ENCODE measurements at regions not wholly inside any gene's neighbourhood (a gene's known extent, or its start where the extent isn't known, plus 50 kb on each side); places are given as distances from the start of the nearest gene placed in this dataset.

GRCh38 chr3:80533553-80533952 is 765.8 kb upstream of the ROBO1 start:
- no peak overlapping the region for H3K4me3 ChIP-seq (ENCODE audit: low read length in 2 of 2)
- no peaks in the 10 kb centered on the region for H3K27me3 ChIP-seq (ENCODE audit: control insufficient read depth in 2 of 2, insufficient read depth in 1 of 2, low read length in 1 of 2)
- no peaks in the 10 kb centered on the region for H3K4me1 ChIP-seq (ENCODE audit: control insufficient read depth in 2 of 2, insufficient read depth in 2 of 2, low read length in 2 of 2)
- H3K9me3 ChIP-seq (ENCODE audit: control insufficient read depth in 2 of 2, insufficient read depth in 1 of 2, low read length in 1 of 2), result no peaks in the 10 kb centered on the region
- H3K27ac ChIP-seq (ENCODE audit: low read depth in 1 of 2, low read length in 1 of 2), result no peak overlapping the region
- no peak for DNase-seq (ENCODE audit: low read depth in 6 of 9, low spot score in 9 of 9)
- 99% methylated on average over 3 of the region's 3 CpGs for WGBS
- no peaks in the 10 kb centered on the region for H3K36me3 ChIP-seq (ENCODE audit: control insufficient read depth in 2 of 2, insufficient read depth in 2 of 2, low read length in 1 of 2)

- DNase-seq (ENCODE audit: low read depth in 6 of 9, low spot score in 9 of 9), result no peak
- no peak overlapping the region for H3K4me3 ChIP-seq (ENCODE audit: low read length in 2 of 2)
- no peaks in the 10 kb centered on the region for H3K4me1 ChIP-seq (ENCODE audit: control insufficient read depth in 2 of 2, insufficient read depth in 2 of 2, low read length in 2 of 2)
- 84% methylated on average over 4 of the region's 4 CpGs for WGBS
- H3K36me3 ChIP-seq (ENCODE audit: control insufficient read depth in 2 of 2, insufficient read depth in 2 of 2, low read length in 1 of 2), result no peaks in the 10 kb centered on the region
- no peaks in the 10 kb centered on the region for H3K27me3 ChIP-seq (ENCODE audit: control insufficient read depth in 2 of 2, insufficient read depth in 1 of 2, low read length in 1 of 2)
- H3K9me3 ChIP-seq (ENCODE audit: control insufficient read depth in 2 of 2, insufficient read depth in 1 of 2, low read length in 1 of 2), result no peaks in the 10 kb centered on the region
- H3K27ac ChIP-seq (ENCODE audit: low read depth in 1 of 2, low read length in 1 of 2), result no peak overlapping the region
These were observed 758.4 kb upstream of the ROBO1 start for GRCh38 chr3:80526153-80526552.

- Histone ChIP-seq H3K36me3 (ENCODE audit: control insufficient read depth in 2 of 2, insufficient read depth in 2 of 2, low read length in 1 of 2) (no peaks in the 10 kb centered on the region), H3K4me3 (ENCODE audit: low read length in 2 of 2) (no peak overlapping the region), H3K27ac (ENCODE audit: low read depth in 1 of 2, low read length in 1 of 2) (no peak overlapping the region), H3K4me1 (ENCODE audit: control insufficient read depth in 2 of 2, insufficient read depth in 2 of 2, low read length in 2 of 2) (no peaks in the 10 kb centered on the region), H3K9me3 (ENCODE audit: control insufficient read depth in 2 of 2, insufficient read depth in 1 of 2, low read length in 1 of 2) (no peaks in the 10 kb centered on the region), H3K27me3 (ENCODE audit: control insufficient read depth in 2 of 2, insufficient read depth in 1 of 2, low read length in 1 of 2) (no peaks in the 10 kb centered on the region)
- DNase-seq (ENCODE audit: low read depth in 6 of 9, low spot score in 9 of 9), result no peak
These were observed 753.3 kb upstream of the ROBO1 start for GRCh38 chr3:80521081-80521480.

GRCh38 chr3:80519436-80519835 is 751.6 kb upstream of the ROBO1 start:
- H3K4me3 ChIP-seq (ENCODE audit: low read length in 2 of 2), result no peak overlapping the region
- H3K4me1 ChIP-seq (ENCODE audit: control insufficient read depth in 2 of 2, insufficient read depth in 2 of 2, low read length in 2 of 2), result no peaks in the 10 kb centered on the region
- H3K27me3 ChIP-seq (ENCODE audit: control insufficient read depth in 2 of 2, insufficient read depth in 1 of 2, low read length in 1 of 2), result no peaks in the 10 kb centered on the region
- DNase-seq (ENCODE audit: low read depth in 6 of 9, low spot score in 9 of 9), result no peak
- no peaks in the 10 kb centered on the region for H3K36me3 ChIP-seq (ENCODE audit: control insufficient read depth in 2 of 2, insufficient read depth in 2 of 2, low read length in 1 of 2)
- no peak overlapping the region for H3K27ac ChIP-seq (ENCODE audit: low read depth in 1 of 2, low read length in 1 of 2)
- H3K9me3 ChIP-seq (ENCODE audit: control insufficient read depth in 2 of 2, insufficient read depth in 1 of 2, low read length in 1 of 2), result no peaks in the 10 kb centered on the region
- WGBS, result 92% methylated on average over 5 of the region's 5 CpGs

GRCh38 chr3:80496452-80496851 is 728.7 kb upstream of the ROBO1 start:
- 96% methylated on average over 3 of the region's 3 CpGs for WGBS
- no peak for DNase-seq (ENCODE audit: low read depth in 6 of 9, low spot score in 9 of 9)
- peaks cover 0 to 16% of the 10 kb centered on the region in 2 donors for H3K9me3 ChIP-seq (ENCODE audit: control insufficient read depth in 2 of 2, insufficient read depth in 1 of 2, low read length in 1 of 2)

GRCh38 chr3:80492162-80492561 is 724.4 kb upstream of the ROBO1 start:
- Histone ChIP-seq H3K27ac (ENCODE audit: low read depth in 1 of 2, low read length in 1 of 2) (no peak overlapping the region), H3K4me1 (ENCODE audit: control insufficient read depth in 2 of 2, insufficient read depth in 2 of 2, low read length in 2 of 2) (no peaks in the 10 kb centered on the region), H3K4me3 (ENCODE audit: low read length in 2 of 2) (no peak overlapping the region), H3K36me3 (ENCODE audit: control insufficient read depth in 2 of 2, insufficient read depth in 2 of 2, low read length in 1 of 2) (no peaks in the 10 kb centered on the region), H3K27me3 (ENCODE audit: control insufficient read depth in 2 of 2, insufficient read depth in 1 of 2, low read length in 1 of 2) (no peaks in the 10 kb centered on the region), H3K9me3 (ENCODE audit: control insufficient read depth in 2 of 2, insufficient read depth in 1 of 2, low read length in 1 of 2) (peaks cover 0 to 9% of the 10 kb centered on the region in 2 donors)
- DNase-seq (ENCODE audit: low read depth in 6 of 9, low spot score in 9 of 9), result no peak

More at GRCh38 chr3:80496452-80496851, 728.7 kb upstream of the ROBO1 start:
- Histone ChIP-seq H3K36me3 (ENCODE audit: control insufficient read depth in 2 of 2, insufficient read depth in 2 of 2, low read length in 1 of 2) (no peaks in the 10 kb centered on the region), H3K27ac (ENCODE audit: low read depth in 1 of 2, low read length in 1 of 2) (no peak overlapping the region), H3K4me3 (ENCODE audit: low read length in 2 of 2) (no peak overlapping the region), H3K27me3 (ENCODE audit: control insufficient read depth in 2 of 2, insufficient read depth in 1 of 2, low read length in 1 of 2) (no peaks in the 10 kb centered on the region), H3K4me1 (ENCODE audit: control insufficient read depth in 2 of 2, insufficient read depth in 2 of 2, low read length in 2 of 2) (no peaks in the 10 kb centered on the region)

GRCh38 chr3:80472961-80473360 is 705.2 kb upstream of the ROBO1 start:
- H3K9me3 ChIP-seq (ENCODE audit: control insufficient read depth in 2 of 2, insufficient read depth in 1 of 2, low read length in 1 of 2), result peaks cover 0 to 3% of the 10 kb centered on the region in 2 donors
- no peak for DNase-seq (ENCODE audit: low read depth in 6 of 9, low spot score in 9 of 9)
- H3K4me3 ChIP-seq (ENCODE audit: low read length in 2 of 2), result no peak overlapping the region
- H3K27me3 ChIP-seq (ENCODE audit: control insufficient read depth in 2 of 2, insufficient read depth in 1 of 2, low read length in 1 of 2), result no peaks in the 10 kb centered on the region
- H3K27ac ChIP-seq (ENCODE audit: low read depth in 1 of 2, low read length in 1 of 2), result no peak overlapping the region
- WGBS, result 88% methylated on average over 1 of the region's 1 CpG
- no peaks in the 10 kb centered on the region for H3K36me3 ChIP-seq (ENCODE audit: control insufficient read depth in 2 of 2, insufficient read depth in 2 of 2, low read length in 1 of 2)
- H3K4me1 ChIP-seq (ENCODE audit: control insufficient read depth in 2 of 2, insufficient read depth in 2 of 2, low read length in 2 of 2), result no peaks in the 10 kb centered on the region

GRCh38 chr3:80472459-80472858 is 704.7 kb upstream of the ROBO1 start:
- Histone ChIP-seq H3K27ac (ENCODE audit: low read depth in 1 of 2, low read length in 1 of 2) (no peak overlapping the region), H3K27me3 (ENCODE audit: control insufficient read depth in 2 of 2, insufficient read depth in 1 of 2, low read length in 1 of 2) (no peaks in the 10 kb centered on the region), H3K36me3 (ENCODE audit: control insufficient read depth in 2 of 2, insufficient read depth in 2 of 2, low read length in 1 of 2) (no peaks in the 10 kb centered on the region), H3K9me3 (ENCODE audit: control insufficient read depth in 2 of 2, insufficient read depth in 1 of 2, low read length in 1 of 2) (peaks cover 0 to 3% of the 10 kb centered on the region in 2 donors), H3K4me1 (ENCODE audit: control insufficient read depth in 2 of 2, insufficient read depth in 2 of 2, low read length in 2 of 2) (no peaks in the 10 kb centered on the region), H3K4me3 (ENCODE audit: low read length in 2 of 2) (no peak overlapping the region)
- no peak for DNase-seq (ENCODE audit: low read depth in 6 of 9, low spot score in 9 of 9)

- DNase-seq (ENCODE audit: low read depth in 6 of 9, low spot score in 9 of 9), result no peak
- no peaks in the 10 kb centered on the region for H3K27me3 ChIP-seq (ENCODE audit: control insufficient read depth in 2 of 2, insufficient read depth in 1 of 2, low read length in 1 of 2)
- 89% methylated on average over 2 of the region's 2 CpGs for WGBS
- H3K4me3 ChIP-seq (ENCODE audit: low read length in 2 of 2), result no peak overlapping the region
- no peaks in the 10 kb centered on the region for H3K4me1 ChIP-seq (ENCODE audit: control insufficient read depth in 2 of 2, insufficient read depth in 2 of 2, low read length in 2 of 2)
- H3K9me3 ChIP-seq (ENCODE audit: control insufficient read depth in 2 of 2, insufficient read depth in 1 of 2, low read length in 1 of 2), result peaks cover 0 to 3% of the 10 kb centered on the region in 2 donors
- H3K27ac ChIP-seq (ENCODE audit: low read depth in 1 of 2, low read length in 1 of 2), result no peak overlapping the region
- no peaks in the 10 kb centered on the region for H3K36me3 ChIP-seq (ENCODE audit: control insufficient read depth in 2 of 2, insufficient read depth in 2 of 2, low read length in 1 of 2)
These were observed 702.6 kb upstream of the ROBO1 start for GRCh38 chr3:80470433-80470832.

GRCh38 chr3:80465746-80466145 is 697.9 kb upstream of the ROBO1 start:
- 98% methylated on average over 1 of the region's 1 CpG for WGBS
- Histone ChIP-seq H3K27ac (ENCODE audit: low read depth in 1 of 2, low read length in 1 of 2) (no peak overlapping the region), H3K27me3 (ENCODE audit: control insufficient read depth in 2 of 2, insufficient read depth in 1 of 2, low read length in 1 of 2) (no peaks in the 10 kb centered on the region), H3K4me3 (ENCODE audit: low read length in 2 of 2) (no peak overlapping the region), H3K36me3 (ENCODE audit: control insufficient read depth in 2 of 2, insufficient read depth in 2 of 2, low read length in 1 of 2) (no peaks in the 10 kb centered on the region), H3K4me1 (ENCODE audit: control insufficient read depth in 2 of 2, insufficient read depth in 2 of 2, low read length in 2 of 2) (no peaks in the 10 kb centered on the region), H3K9me3 (ENCODE audit: control insufficient read depth in 2 of 2, insufficient read depth in 1 of 2, low read length in 1 of 2) (no peaks in the 10 kb centered on the region)
- DNase-seq (ENCODE audit: low read depth in 6 of 9, low spot score in 9 of 9), result no peak

All from thymus (tissue), 11 donors.